Dendritic cell treated with granulocyte-macrophage colony-stimulating factor and Interleukin-4, amounts not matched to agents 40 ng/mL and 50 ng/mL, for 4 days (primary cell): ENCODE measurements at regions not wholly inside any gene's neighbourhood (a gene's known extent, or its start where the extent isn't known, plus 50 kb on each side); places are given as distances from the start of the nearest gene placed in this dataset.
"Not testable (repeated sequence)": the region's sequence is repeated elsewhere in the genome, so short reads cannot be mapped to it uniquely, and the experiment has no call there.

ENCODE experiments used
- H3K27ac Mint-ChIP-seq: one replicate; pipeline ENCODE4 v1.8.0; 2022; ENCODE audit warnings: mild to moderate bottlenecking, mixed read lengths
- H3K27me3 Mint-ChIP-seq: one replicate; pipeline ENCODE4 v1.8.0; 2022; ENCODE audit warnings: mild to moderate bottlenecking, mixed read lengths
- H3K36me3 Mint-ChIP-seq: one replicate; pipeline ENCODE4 v1.8.0; 2022; ENCODE audit warnings: low read depth, mixed read lengths
- H3K4me1 Mint-ChIP-seq: one replicate; pipeline ENCODE4 v1.8.0; 2022; ENCODE audit warnings: low read depth, mixed read lengths
- H3K4me3 Mint-ChIP-seq: one replicate; pipeline ENCODE4 v1.8.0; 2022; ENCODE audit warnings: mild to moderate bottlenecking, moderate library complexity, mixed read lengths
- H3K9me3 Mint-ChIP-seq: one replicate; pipeline ENCODE4 v1.8.0; 2022; ENCODE audit warnings: mixed read lengths
- intact Hi-C: fragments of 100-400 bp; cut with micrococcal nuclease; formaldehyde crosslinking; loops from one replicate; pipeline ENCODE4 v1.15.0; 2022

DNA sequence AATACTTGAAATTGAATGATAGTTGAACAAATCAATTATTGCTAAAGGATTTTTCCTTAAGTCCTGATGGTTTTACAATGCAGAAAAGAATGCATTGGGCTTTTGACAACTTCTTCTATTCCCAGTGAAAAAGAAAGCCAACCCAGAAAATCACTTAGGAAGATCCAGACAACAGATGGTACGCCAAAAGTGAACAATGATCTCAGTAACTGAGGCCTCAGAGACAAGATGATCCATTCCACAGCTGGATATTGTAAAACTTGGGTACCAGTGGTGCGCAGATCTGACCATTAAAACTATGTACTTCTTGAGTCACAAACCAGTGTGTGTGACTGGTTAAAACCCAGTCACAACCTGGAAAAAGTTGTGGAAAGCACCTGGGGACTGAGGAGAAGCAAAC, 173.5 kb downstream of the ETAA1 start:
- intact Hi-C loops: no loop called here
- no peak overlapping the region for H3K27ac Mint-ChIP-seq
- no peaks in the 10 kb centered on the region for H3K27me3 Mint-ChIP-seq
- peaks cover 23% of the 10 kb centered on the region for H3K9me3 Mint-ChIP-seq
- no peaks in the 10 kb centered on the region for H3K4me1 Mint-ChIP-seq
- H3K4me3 Mint-ChIP-seq: no peak overlapping the region
- H3K36me3 Mint-ChIP-seq: no peaks in the 10 kb centered on the region

DNA sequence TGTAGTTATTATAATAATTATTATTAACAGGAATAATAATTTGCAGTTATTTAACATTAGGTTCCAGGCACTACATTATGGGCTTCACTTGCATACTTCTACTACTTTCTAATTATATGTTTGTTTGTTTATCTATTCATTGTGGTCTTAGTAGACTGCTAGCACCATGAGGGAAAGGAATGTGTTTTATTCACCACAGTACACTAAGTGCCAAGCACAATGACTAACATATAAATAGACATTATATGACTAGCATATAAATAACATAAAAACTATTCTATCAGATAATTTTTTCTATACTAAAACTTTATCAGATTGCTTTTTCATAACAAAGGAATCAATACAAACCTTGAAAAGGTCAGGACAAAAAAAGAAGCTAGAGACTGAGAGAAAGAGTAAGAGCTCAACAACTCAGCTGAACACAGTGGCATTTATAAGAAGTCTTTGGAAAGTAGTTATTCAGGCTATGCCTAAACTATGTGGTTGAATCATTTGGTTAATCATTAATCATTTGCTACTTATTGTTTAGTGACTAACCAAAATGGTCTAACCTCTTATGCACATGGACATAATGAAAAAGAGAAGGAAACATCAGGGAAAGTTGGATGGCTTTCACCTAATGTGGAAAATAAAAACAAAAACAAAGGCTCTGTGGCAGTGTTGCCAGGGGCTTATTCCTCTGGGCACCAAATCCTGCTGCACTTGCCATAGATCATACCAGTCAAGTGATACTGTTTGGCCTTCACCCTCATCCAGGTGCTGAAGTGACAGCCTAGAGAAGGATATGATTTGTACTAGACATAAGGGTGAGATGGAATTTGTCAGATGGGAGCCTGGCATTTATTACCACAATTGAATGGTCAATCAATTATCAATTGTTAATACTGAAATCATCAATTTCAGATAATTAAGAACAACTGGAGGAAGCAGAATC, 174.9 kb downstream of the ETAA1 start:
- Mint-ChIP-seq H3K9me3 (peaks cover 15% of the 10 kb centered on the region), H3K27ac (no peak overlapping the region), H3K27me3 (no peaks in the 10 kb centered on the region), H3K36me3 (no peaks in the 10 kb centered on the region), H3K4me1 (no peaks in the 10 kb centered on the region), H3K4me3 (no peak overlapping the region)
- intact Hi-C loops: no loop called here

DNA sequence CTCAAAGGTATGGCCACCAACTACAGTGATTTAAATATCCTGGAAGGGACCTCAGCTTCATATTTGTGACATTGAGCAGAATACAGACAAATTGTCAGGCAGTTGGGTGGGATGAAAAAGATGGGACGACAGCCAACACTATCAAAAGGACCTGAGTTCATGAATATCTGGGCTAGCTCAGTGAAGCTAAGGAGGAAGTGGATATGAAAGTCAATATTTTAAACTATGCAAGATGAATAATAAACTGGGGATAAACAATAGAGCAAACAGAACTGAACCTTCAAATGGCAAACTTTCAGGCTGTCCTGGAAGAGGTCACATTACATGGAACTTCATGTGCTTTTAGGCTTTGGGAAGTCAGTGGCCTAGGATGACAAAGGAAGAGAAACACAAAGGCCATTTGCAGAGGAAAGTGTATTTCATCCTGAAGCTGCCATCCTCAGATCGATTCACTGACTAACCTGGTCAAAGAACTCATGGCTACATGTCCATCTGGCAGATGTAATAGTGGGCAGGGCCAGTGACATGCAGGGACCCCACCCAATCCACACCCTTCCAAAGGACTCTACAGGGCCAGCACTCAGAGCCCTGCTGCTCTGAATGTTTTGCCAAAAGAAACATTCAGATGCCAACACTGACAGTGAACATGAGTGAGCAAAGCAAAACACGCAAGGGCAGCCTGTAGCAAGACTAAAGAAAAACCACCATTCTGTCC, 175.7 kb downstream of the ETAA1 start:
- no peak overlapping the region for H3K4me3 Mint-ChIP-seq
- no peaks in the 10 kb centered on the region for H3K36me3 Mint-ChIP-seq
- no peak overlapping the region for H3K27ac Mint-ChIP-seq
- H3K9me3 Mint-ChIP-seq: peaks cover 7% of the 10 kb centered on the region
- H3K27me3 Mint-ChIP-seq: no peaks in the 10 kb centered on the region
- intact Hi-C loops: no loop called here
- H3K4me1 Mint-ChIP-seq: no peaks in the 10 kb centered on the region

DNA sequence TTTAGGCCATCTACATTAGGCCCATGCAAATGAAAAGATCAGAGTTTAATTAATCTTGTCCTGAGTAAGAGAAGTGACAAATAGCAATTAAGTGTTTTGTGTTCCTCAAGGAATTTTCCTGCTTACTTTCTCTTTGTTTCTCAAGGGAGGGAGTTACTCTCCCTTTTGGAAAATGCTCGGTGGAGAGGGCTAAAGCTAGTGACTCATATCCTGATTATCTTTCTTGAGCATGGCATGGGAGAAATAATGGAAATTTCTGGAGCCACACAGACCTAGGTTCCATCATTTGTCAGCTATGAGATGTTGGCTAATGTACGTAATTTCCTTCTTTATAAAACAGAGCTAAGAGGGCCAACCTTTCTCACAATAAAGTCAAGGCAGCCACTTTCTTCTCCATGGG, 177.1 kb downstream of the ETAA1 start:
- no peaks in the 10 kb centered on the region for H3K27me3 Mint-ChIP-seq
- H3K9me3 Mint-ChIP-seq: peaks cover 5% of the 10 kb centered on the region
- intact Hi-C loops: no loop called here
- no peaks in the 10 kb centered on the region for H3K4me1 Mint-ChIP-seq
- no peak overlapping the region for H3K4me3 Mint-ChIP-seq
- H3K27ac Mint-ChIP-seq: no peak overlapping the region
- no peaks in the 10 kb centered on the region for H3K36me3 Mint-ChIP-seq

DNA sequence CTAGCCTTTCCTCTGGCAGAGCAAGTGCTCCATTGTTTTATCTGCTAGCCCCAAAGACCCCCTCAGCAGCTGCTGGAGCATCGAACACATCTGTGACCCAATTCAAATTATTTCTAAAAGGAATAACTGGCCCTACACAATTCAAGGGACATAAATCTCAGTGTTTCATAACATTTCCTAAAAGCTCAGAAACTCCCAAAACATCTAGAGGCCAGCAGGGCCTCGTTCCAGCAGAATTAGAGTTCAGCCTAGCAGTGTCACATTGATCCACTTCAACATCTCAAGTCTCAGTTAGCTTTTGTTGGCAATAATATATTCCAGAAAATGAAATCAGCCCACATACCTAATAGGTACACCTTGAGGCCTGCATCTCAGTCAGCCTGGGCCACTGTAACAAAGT, 179.1 kb downstream of the ETAA1 start:
- intact Hi-C loops: no loop called here
- Mint-ChIP-seq H3K4me3 (no peak overlapping the region), H3K27me3 (no peaks in the 10 kb centered on the region), H3K9me3 (peaks cover 5% of the 10 kb centered on the region), H3K36me3 (no peaks in the 10 kb centered on the region), H3K27ac (no peak overlapping the region), H3K4me1 (no peaks in the 10 kb centered on the region)

DNA sequence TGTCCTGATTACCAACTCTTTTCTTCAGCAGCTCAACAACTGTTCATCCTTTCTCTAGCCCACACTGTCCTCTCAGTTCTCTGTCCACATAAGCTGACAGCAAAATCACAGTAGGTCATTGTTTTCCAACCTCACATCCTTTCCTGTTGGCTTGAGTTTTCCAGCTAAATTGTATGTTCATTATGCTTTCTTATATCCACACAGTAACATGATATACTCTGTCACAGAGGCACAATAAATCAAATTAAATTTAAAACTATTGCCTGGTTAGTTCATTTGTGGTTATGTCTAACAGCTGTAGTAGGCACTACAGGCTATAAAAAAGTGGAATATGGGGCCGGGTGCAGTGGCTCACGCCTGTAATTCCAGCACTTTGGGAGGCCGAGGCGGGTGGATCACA, 179.9 kb downstream of the ETAA1 start:
- Mint-ChIP-seq H3K27me3 (no peaks in the 10 kb centered on the region), H3K36me3 (no peaks in the 10 kb centered on the region), H3K4me3 (no peak overlapping the region), H3K27ac (no peak overlapping the region), H3K4me1 (no peaks in the 10 kb centered on the region), H3K9me3 (peaks cover 12% of the 10 kb centered on the region)
- intact Hi-C loops: no loop called here

DNA sequence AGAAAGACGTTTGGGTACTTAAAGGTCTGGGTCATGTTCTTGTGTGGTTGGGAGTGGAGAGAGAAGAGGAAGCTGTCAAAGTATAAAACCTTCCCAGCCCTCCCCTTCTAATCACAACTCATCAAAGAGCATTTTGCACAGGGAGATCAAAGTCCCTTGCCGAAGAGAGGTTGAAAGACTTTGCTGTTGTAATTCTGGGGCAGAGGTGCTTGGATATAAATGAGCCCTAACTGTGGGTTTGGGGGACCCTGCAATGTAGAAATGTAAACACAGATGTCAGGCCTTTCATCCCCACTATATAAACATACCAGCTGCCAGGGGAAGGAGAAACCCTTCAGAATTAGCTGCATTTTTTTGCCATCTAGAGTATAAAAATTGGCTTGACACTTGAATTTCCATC, 182.1 kb downstream of the ETAA1 start:
- H3K36me3 Mint-ChIP-seq: no peaks in the 10 kb centered on the region
- no peak overlapping the region for H3K27ac Mint-ChIP-seq
- intact Hi-C loops: no loop called here
- H3K4me3 Mint-ChIP-seq: no peak overlapping the region
- no peaks in the 10 kb centered on the region for H3K27me3 Mint-ChIP-seq
- no peaks in the 10 kb centered on the region for H3K4me1 Mint-ChIP-seq
- H3K9me3 Mint-ChIP-seq: peaks cover 12% of the 10 kb centered on the region

DNA sequence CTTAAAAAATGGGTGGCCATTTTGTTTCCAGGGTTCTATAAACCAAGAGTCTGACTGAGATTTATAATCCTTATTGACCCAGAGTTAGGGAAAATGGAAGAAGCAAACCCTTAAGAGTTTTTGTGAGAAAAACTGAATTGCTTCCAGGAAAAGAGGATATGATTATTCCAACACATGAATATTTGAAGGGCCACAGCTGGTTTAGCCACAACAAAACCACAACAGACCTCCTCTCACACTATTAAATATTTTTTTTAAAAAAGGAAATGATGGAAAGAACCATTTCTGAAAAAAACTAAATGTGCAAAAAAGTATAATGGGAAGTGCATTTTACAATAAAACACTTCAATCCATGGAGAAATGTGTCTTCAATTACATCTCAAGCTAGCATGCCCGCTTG, 182.7 kb downstream of the ETAA1 start:
- H3K4me3 Mint-ChIP-seq: no peak overlapping the region
- no peaks in the 10 kb centered on the region for H3K4me1 Mint-ChIP-seq
- H3K36me3 Mint-ChIP-seq: no peaks in the 10 kb centered on the region
- intact Hi-C loops: no loop called here
- H3K27me3 Mint-ChIP-seq: no peaks in the 10 kb centered on the region
- no peak overlapping the region for H3K27ac Mint-ChIP-seq
- H3K9me3 Mint-ChIP-seq: peaks cover 18% of the 10 kb centered on the region

DNA sequence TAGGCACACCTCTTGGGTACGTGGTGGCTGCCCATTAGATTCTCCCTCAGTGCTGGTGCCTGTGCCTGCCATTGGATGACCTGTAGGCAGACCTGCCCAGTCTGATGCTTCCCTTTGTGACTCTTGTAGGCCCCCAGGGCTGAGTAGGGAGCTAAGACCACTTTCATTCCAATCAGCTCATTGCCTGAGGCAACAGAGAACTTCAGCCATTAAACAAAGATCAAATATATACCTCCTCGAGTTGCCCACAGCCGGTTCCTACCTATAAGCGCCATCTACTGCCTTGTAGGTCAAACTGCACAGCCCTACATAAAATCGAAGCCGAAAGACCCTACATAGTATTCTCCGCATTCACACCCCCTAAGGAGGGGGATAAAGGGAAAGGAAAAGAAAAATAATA, 184.6 kb downstream of the ETAA1 start:
- Mint-ChIP-seq H3K4me3 (no peak overlapping the region), H3K27ac (no peak overlapping the region), H3K9me3 (peaks cover 38% of the 10 kb centered on the region), H3K27me3 (no peaks in the 10 kb centered on the region), H3K4me1 (no peaks in the 10 kb centered on the region), H3K36me3 (no peaks in the 10 kb centered on the region)
- intact Hi-C loops: no loop called here

DNA sequence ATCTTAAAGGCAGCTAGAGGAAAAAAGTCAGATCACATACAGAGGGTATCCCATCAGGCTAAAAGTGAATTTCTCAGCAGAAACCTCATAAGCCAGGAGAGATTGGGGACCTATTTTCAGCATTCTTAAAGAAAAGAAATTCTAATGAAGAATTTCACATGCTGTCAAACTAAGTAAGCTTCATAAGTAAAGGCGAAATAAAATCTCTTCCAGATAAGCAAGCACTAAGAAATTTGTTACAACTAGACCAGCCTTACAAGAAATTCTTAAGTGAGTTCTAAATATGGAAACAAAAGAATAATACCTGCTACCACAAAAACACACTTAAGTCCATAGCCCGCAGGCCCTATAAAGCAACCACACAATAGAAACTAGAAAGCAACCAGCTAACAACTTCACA, 186.1 kb downstream of the ETAA1 start:
- peaks cover 38% of the 10 kb centered on the region for H3K9me3 Mint-ChIP-seq
- H3K36me3 Mint-ChIP-seq: no peaks in the 10 kb centered on the region
- no peaks in the 10 kb centered on the region for H3K4me1 Mint-ChIP-seq
- H3K27ac Mint-ChIP-seq: no peak overlapping the region
- intact Hi-C loops: no loop called here
- H3K4me3 Mint-ChIP-seq: no peak overlapping the region
- H3K27me3 Mint-ChIP-seq: no peaks in the 10 kb centered on the region

DNA sequence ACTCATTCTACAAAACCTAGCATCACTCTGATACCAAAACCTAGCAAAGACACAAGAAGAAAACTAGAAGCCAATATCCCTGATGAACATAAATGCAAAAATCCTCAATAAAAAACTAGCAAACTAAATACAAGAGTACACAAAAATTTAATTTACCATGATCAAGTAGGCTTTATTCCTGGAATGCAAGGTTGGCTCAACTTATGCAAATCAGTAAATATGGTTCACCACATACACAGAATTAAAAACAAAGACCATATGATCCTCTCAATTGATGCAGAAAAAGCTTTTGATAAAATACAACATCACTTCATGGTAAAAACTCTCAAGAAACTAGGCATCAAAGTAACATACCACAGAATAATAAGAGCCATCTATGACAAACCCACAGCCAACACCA, 188.3 kb downstream of the ETAA1 start:
- Mint-ChIP-seq H3K36me3 (no peaks in the 10 kb centered on the region), H3K27ac (no peak overlapping the region), H3K4me3 (no peak overlapping the region), H3K9me3 (peaks cover 47% of the 10 kb centered on the region), H3K27me3 (no peaks in the 10 kb centered on the region), H3K4me1 (no peaks in the 10 kb centered on the region)
- intact Hi-C loops: no loop called here

DNA sequence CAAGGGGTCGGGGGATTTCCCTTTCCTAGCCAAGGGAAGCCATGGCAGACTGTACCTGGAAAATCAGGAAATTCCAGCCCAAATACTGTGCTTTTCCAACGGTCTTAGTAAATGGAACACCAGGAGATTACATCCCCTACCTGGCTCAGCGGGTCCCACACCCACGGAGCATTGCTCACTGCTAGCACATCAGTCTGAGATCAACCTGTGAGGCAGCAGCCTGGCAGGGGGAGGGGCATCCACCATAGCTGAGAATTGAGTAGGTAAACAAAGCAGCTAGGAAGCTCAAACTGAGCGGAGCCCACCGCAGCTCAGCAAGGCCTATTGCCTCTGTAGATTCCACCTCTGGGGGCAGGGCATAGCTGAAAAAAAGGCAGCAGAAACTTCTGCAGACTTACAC, 192.0 kb downstream of the ETAA1 start:
- H3K9me3 Mint-ChIP-seq: peaks cover 67% of the 10 kb centered on the region
- intact Hi-C loops, H3K4me3 Mint-ChIP-seq, H3K27me3 Mint-ChIP-seq, H3K36me3 Mint-ChIP-seq, H3K4me1 Mint-ChIP-seq, H3K27ac Mint-ChIP-seq: not testable (repeated sequence)

DNA sequence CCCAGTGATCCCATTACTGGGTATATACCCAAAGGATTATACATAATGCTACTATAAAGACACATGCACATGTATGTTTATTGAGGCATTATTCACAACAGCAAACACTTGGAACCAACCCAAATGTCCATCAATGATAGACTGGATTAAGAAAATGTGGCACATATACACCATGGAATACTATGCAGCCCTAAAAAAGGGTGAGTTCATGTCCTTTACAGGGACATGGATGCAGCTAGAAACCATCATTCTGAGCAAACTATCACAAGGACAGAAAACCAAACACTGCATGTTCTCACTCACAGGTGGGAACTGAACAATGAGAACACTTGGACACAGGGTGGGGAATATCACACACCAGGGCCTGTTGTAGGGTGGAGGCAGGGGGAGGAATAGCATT, 197.4 kb downstream of the ETAA1 start:
- peaks cover 48% of the 10 kb centered on the region for H3K9me3 Mint-ChIP-seq
- H3K4me3 Mint-ChIP-seq, intact Hi-C loops, H3K27ac Mint-ChIP-seq, H3K4me1 Mint-ChIP-seq, H3K27me3 Mint-ChIP-seq, H3K36me3 Mint-ChIP-seq: not testable (repeated sequence)

DNA sequence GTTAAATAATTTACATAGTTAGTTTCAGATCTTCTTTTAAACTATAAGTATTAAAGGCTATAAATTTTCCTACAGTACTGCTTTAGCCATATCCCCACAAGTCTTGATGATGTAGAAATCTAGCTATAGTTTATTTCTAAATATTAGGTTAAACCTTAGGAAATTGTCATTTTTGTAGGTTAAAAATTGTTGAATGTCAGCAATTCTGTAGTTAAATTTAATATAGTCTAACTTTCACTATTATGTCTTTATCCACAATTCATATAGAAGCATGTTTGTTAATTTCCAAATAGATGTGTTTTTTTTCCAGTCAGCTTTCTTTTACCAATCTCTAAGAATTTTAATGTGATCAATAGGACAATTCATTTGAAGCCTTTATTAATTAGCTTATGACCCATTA, 199.7 kb downstream of the ETAA1 start:
- Mint-ChIP-seq H3K36me3 (no peaks in the 10 kb centered on the region), H3K27ac (no peak overlapping the region), H3K27me3 (no peaks in the 10 kb centered on the region), H3K9me3 (peaks cover 25% of the 10 kb centered on the region), H3K4me3 (no peak overlapping the region), H3K4me1 (no peaks in the 10 kb centered on the region)
- intact Hi-C loops: no loop called here
